SK-N-SH (cell line): ENCODE measurements at regions not wholly inside any gene's neighbourhood (a gene's known extent, or its start where the extent isn't known, plus 50 kb on each side); places are given as distances from the start of the nearest gene placed in this dataset.

Source experiments
- CHD2 ChIP-seq: fragments of 150-350 bp; IDR thresholded peaks from 2 replicates; pipeline ENCODE4 v1.6.1; 2018; ENCODE audit warnings: low read length; ENCODE audit not compliant: partially characterized antibody
- GABPA ChIP-seq: IDR thresholded peaks from 2 replicates; pipeline ENCODE4 v1.4.0; 2012; ENCODE audit warnings: low read depth, mild to moderate bottlenecking
- NRF1 ChIP-seq: IDR thresholded peaks from 2 replicates; pipeline ENCODE4 v1.6.1; 2012; ENCODE audit warnings: low read depth, mild to moderate bottlenecking, low read length
- SMC3 ChIP-seq: IDR thresholded peaks from 2 replicates; pipeline ENCODE4 v1.6.1; 2012; ENCODE audit warnings: low read depth, low read length, improper control_type of control experiment
- TF ChIP-seq, protein P1 (sequence below): fragments of 150-350 bp; IDR thresholded peaks from 2 replicates; pipeline ENCODE4 v1.6.1; 2017; ENCODE audit warnings: antibody characterized with exemption, low read length, low read depth, borderline replicate concordance
- TF ChIP-seq, protein P2 (sequence below): fragments of 200-600 bp; sonication (generic); IDR thresholded peaks from 2 replicates; pipeline ENCODE4 v1.6.1; 2017; ENCODE audit warnings: antibody characterized with exemption, mild to moderate bottlenecking, moderate library complexity

DNA sequence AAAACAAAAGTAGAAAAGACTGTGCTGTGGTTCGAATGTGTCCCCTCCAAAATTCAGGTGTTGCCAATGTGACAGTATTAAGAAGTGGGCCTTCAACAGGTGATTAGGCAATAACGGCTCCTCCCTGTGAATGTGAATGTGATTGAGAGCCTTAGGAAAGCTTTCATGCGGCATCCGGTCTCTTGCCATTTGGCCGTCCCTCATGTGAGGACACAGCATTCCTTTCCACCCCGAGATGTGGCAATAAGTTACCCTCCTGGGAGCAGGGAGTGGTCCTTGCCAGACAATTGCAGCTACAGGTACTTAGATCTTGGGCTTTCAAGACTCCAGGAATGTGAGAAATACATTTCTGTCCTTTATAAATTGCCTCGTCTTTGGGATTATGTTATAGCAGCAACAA lies 129.3 kb downstream of the CPEB2 start:
- TF ChIP-seq CHD2, result no peak
- no peak for TF ChIP-seq SMC3
- no peak for TF ChIP-seq GABPA
- TF ChIP-seq NRF1, result no peak
- TF ChIP-seq, protein P1, sequence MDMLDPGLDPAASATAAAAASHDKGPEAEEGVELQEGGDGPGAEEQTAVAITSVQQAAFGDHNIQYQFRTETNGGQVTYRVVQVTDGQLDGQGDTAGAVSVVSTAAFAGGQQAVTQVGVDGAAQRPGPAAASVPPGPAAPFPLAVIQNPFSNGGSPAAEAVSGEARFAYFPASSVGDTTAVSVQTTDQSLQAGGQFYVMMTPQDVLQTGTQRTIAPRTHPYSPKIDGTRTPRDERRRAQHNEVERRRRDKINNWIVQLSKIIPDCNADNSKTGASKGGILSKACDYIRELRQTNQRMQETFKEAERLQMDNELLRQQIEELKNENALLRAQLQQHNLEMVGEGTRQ, result no peak
- TF ChIP-seq, protein P2, sequence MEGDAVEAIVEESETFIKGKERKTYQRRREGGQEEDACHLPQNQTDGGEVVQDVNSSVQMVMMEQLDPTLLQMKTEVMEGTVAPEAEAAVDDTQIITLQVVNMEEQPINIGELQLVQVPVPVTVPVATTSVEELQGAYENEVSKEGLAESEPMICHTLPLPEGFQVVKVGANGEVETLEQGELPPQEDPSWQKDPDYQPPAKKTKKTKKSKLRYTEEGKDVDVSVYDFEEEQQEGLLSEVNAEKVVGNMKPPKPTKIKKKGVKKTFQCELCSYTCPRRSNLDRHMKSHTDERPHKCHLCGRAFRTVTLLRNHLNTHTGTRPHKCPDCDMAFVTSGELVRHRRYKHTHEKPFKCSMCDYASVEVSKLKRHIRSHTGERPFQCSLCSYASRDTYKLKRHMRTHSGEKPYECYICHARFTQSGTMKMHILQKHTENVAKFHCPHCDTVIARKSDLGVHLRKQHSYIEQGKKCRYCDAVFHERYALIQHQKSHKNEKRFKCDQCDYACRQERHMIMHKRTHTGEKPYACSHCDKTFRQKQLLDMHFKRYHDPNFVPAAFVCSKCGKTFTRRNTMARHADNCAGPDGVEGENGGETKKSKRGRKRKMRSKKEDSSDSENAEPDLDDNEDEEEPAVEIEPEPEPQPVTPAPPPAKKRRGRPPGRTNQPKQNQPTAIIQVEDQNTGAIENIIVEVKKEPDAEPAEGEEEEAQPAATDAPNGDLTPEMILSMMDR, result no peak
